ENCODE measurements at regions not wholly inside any gene's neighbourhood (a gene's known extent, or its start where the extent isn't known, plus 50 kb on each side); places are given as distances from the start of the nearest gene placed in this dataset.

GRCh38 chr10:106107706-106108105 is 1056.8 kb downstream of the SORCS1 start:
- Histone ChIP-seq H3K4me3 (ENCODE audit: insufficient read depth, low read depth, low read length) (no peak overlapping the region), H3K36me3 (ENCODE audit: control insufficient read depth, insufficient read depth, low read length) (no peaks in the 10 kb centered on the region), H2BK120ac (ENCODE audit: low read depth, low read length) (no peak overlapping the region), H2BK20ac (ENCODE audit: low read depth, low read length) (no peak overlapping the region), H2BK5ac (ENCODE audit: low read depth, low read length, poor library complexity, severe bottlenecking) (no peak overlapping the region), H3K4me1 (ENCODE audit: control insufficient read depth, insufficient read depth, low read length) (no peaks in the 10 kb centered on the region), H4K20me1 (ENCODE audit: insufficient read depth, low read length) (no peaks in the 10 kb centered on the region), H3K14ac (replicated peaks; ENCODE audit: low read depth, low read length) (no peak overlapping the region), H3K9me1 (ENCODE audit: insufficient read depth, low read length) (no peaks in the 10 kb centered on the region), H3K18ac (ENCODE audit: low read depth, low read length) (no peak overlapping the region), H2AFZ (replicated peaks; ENCODE audit: low read length, poor library complexity) (no peak overlapping the region), H3K56ac (ENCODE audit: extremely low read depth, insufficient read depth, low read length) (no peak overlapping the region), H2AK9ac (replicated peaks; ENCODE audit: low read depth, low read length, poor library complexity) (no peak overlapping the region), H2AK5ac (ENCODE audit: low read depth, low read length) (no peak overlapping the region), H3K9ac (ENCODE audit: low read depth, low read length) (no peak overlapping the region), H2BK15ac (ENCODE audit: low read depth, low read length) (no peak overlapping the region), H4K91ac (ENCODE audit: insufficient read depth, low read depth, low read length) (no peak overlapping the region), H3K4ac (ENCODE audit: low read depth, low read length) (no peak overlapping the region), H3K27me3 (ENCODE audit: control insufficient read depth, insufficient read depth, low read length) (no peaks in the 10 kb centered on the region), H4K5ac (ENCODE audit: low read depth, low read length) (no peak overlapping the region), H3K27ac (ENCODE audit: insufficient read depth, low read length) (no peak overlapping the region), H3K9me3 (ENCODE audit: control insufficient read depth, insufficient read depth, low read length) (0 out of 2 replicates have a peak, but pooled peaks cover 2% of the 10 kb centered on the region), H3K23ac (ENCODE audit: low read depth, low read length) (no peak overlapping the region), H3K79me1 (ENCODE audit: low read depth in 1 of 2, low read length in 2 of 2) (no peaks in the 10 kb centered on the region), H4K8ac (ENCODE audit: low read depth in 2 of 2, low read length in 2 of 2) (no peak overlapping the region), H3K4me2 (ENCODE audit: low read depth, low read length) (no peak overlapping the region)
- in situ Hi-C loops (cut with MboI; ENCODE audit: low sequenced_read_pairs), result no loop called here
- ChIA-PET CTCF (no interaction called here), POLR2A (ENCODE audit: unreplicated experiment) (no interaction called here)
- dilution Hi-C loops (cut with HindIII; ENCODE audit: low sequenced_read_pairs, unreplicated experiment), result no loop called here
- DNase-seq, result no peak
- no peak for ATAC-seq (ENCODE audit: low read depth)
- intact Hi-C loops (cut with micrococcal nuclease), result no loop called here
- BruUV-seq (replicated peaks), result no TSS peak
- TF ChIP-seq MAZ (IDR thresholded peaks at IDR 0.05; ENCODE audit: borderline replicate concordance, low read depth, low read length) (no peak), MAFK (IDR thresholded peaks at IDR 0.05; ENCODE audit: low read depth, low read length) (no peak), SMC3 (IDR thresholded peaks at IDR 0.05; ENCODE audit: low read depth, low read length) (no peak)
- TF ChIP-seq, protein P1, sequence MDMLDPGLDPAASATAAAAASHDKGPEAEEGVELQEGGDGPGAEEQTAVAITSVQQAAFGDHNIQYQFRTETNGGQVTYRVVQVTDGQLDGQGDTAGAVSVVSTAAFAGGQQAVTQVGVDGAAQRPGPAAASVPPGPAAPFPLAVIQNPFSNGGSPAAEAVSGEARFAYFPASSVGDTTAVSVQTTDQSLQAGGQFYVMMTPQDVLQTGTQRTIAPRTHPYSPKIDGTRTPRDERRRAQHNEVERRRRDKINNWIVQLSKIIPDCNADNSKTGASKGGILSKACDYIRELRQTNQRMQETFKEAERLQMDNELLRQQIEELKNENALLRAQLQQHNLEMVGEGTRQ (IDR thresholded peaks at IDR 0.05; ENCODE audit: low read depth, low read length), result no peak
